Prostate gland (tissue), 2 donors: ENCODE measurements at regions not wholly inside any gene's neighbourhood (a gene's known extent, or its start where the extent isn't known, plus 50 kb on each side); places are given as distances from the start of the nearest gene placed in this dataset.

Experiments
- CTCF ChIP-seq, 4 experiments: fragments of 200-600 bp in 2 of 4; fragments of 450-650 bp in 2 of 4; sonication (generic) in 2 of 4; IDR thresholded peaks; 1 replicate in 3 of 4; 2 replicates in 1 of 4; pipeline ENCODE4 v1.5.1; 2016 to 2019; ENCODE audit warnings: antibody characterized with exemption in 4 of 4, mild to moderate bottlenecking in 2 of 4, moderate library complexity in 2 of 4
- POLR2AphosphoS5 ChIP-seq: sonication (generic); formaldehyde crosslinking; IDR thresholded peaks from one replicate; pipeline ENCODE4 v1.6.1; 2017; ENCODE audit warnings: antibody characterized with exemption

GRCh38 chr18:67408240-67408639, 108.3 kb downstream of the DSEL start:
- TF ChIP-seq CTCF (IDR thresholded peaks at IDR 0.05) (no peak), POLR2AphosphoS5 (no peak)
